ENCODE measurements at regions not wholly inside any gene's neighbourhood (a gene's known extent, or its start where the extent isn't known, plus 50 kb on each side); places are given as distances from the start of the nearest gene placed in this dataset.
"Not testable (repeated sequence)": the region's sequence is repeated elsewhere in the genome, so short reads cannot be mapped to it uniquely, and the experiment has no call there.

DNA sequence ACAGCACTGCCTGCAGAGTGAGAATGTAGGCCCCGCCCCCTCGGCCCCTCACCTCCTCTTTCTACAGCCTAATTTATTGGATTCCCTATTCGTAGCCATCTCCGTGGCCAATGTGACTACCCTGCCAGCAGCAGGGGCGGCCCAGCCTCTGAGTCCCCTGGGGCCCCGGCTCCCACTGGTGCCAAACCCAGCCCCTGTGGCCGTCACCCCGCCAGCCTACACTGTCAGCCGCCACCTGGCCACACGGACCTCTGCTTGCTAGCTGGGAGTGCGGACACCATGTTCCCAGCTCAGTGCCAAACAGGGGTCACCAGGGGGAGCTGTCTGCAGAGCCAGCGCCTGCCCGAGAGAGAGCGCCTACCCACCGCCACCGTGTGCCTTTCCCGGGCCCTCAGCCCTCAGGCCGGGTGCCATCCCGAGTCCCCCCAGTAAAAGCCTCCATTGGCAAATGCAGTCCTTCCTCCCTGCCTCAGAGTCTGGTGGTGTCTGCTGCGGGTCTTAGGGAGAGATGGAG is 201.1 kb downstream of the CCT8L2 start:
- DNase-seq; intact Hi-C loops (cut with DNase I); H3K27ac ChIP-seq; H3K9me3 ChIP-seq; H3K4me1 ChIP-seq; ATAC-seq; H3K36me3 ChIP-seq (ENCODE audit: insufficient read depth in 1 of 2, low read depth in 1 of 2); H3K27me3 ChIP-seq (ENCODE audit: insufficient read depth in 3 of 3, low read length in 2 of 3); H3K4me3 ChIP-seq: not testable (repeated sequence)
- 55 to 62% (median 56%) methylated on average over 19 to 20 of the region's 20 CpGs for WGBS, 3 donors

DNA sequence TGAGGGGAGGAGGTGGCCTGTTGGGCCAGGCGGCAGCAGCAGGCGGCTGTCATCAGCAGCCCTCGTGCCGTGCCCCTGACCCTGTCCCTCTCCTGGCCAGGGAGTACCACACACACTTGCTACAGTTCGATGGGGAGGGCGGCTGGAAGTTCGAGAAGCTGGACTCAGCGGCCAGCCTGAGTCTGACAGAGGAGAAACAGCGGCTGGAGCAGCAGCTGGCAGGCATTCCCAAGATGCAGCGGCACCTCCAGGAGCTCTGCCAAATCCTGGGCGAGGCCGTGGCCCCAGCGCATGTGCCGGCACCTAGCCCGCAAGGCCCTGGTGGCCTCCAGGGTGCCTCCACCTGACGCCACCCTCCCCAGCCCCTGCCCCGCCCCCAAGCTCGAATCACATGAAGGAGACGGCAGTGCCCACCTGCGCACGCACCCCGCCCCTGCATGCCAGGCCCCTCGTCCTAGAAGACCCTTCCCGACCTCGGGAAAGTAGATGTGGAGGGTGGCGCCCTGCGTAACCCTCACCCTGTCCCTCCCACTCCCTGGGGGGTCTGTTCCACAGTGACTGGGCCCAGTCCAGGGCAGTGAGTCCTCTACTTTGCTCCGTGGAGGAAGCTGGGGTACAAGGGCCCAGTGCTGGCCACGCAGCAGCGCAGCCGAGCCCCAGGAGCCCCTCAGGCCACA is 201.9 kb downstream of the CCT8L2 start:
- intact Hi-C loops (cut with DNase I); H3K4me3 ChIP-seq; DNase-seq; ATAC-seq; H3K36me3 ChIP-seq (ENCODE audit: insufficient read depth in 1 of 2, low read depth in 1 of 2); H3K27me3 ChIP-seq (ENCODE audit: insufficient read depth in 3 of 3, low read length in 2 of 3); H3K27ac ChIP-seq; H3K4me1 ChIP-seq; H3K9me3 ChIP-seq: not testable (repeated sequence)
- WGBS, 3 donors = 84 to 86% (median 84%) methylated on average over 24 to 28 of the region's 31 CpGs

DNA sequence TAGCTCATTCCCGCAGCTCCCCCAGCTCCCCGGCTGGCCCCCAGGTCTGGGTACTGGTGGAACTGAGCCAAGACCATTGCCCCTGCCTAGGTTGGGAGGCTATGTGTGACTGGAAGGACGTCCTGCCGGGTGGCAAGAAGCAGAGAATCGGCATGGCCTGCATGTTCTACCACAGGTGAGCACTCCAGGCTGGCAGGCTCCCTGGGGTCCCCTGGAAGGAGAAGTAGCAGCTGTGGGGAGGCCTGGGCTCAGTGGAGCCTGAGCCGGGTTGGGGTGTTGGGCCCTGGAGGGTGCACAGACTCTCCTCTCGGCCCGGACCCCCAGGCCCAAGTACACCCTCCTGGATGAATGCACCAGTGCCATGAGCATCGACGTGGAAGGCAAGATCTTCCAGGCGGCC is 202.6 kb downstream of the CCT8L2 start:
- ATAC-seq; H3K4me3 ChIP-seq; H3K4me1 ChIP-seq; H3K9me3 ChIP-seq; H3K36me3 ChIP-seq (ENCODE audit: insufficient read depth in 1 of 2, low read depth in 1 of 2); H3K27ac ChIP-seq; DNase-seq; H3K27me3 ChIP-seq (ENCODE audit: insufficient read depth in 3 of 3, low read length in 2 of 3); intact Hi-C loops (cut with DNase I): not testable (repeated sequence)
- 85 to 92% (median 91%) methylated on average over 11 of the region's 11 CpGs for WGBS, 3 donors

DNA sequence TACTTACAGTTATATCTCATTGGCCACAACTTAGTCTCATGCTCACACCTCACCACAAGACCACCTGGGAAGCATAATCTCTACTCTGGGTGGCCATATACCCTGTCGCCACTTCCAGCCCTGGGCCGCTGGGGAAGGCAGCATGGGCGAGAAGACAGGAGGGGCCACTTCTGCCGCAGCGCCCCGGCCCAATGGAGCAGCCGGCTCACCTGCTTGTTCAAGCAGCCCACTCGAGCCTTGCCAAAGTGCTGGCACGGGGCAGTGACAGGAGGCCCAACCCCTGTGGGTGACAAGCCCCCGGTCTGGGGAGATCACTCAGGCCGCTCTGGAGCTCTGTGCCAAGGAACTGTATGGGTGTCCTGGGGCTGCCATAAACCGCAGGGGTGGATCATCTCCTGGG is 203.4 kb downstream of the CCT8L2 start:
- H3K27me3 ChIP-seq (ENCODE audit: insufficient read depth in 3 of 3, low read length in 2 of 3); H3K36me3 ChIP-seq (ENCODE audit: insufficient read depth in 1 of 2, low read depth in 1 of 2); H3K27ac ChIP-seq; ATAC-seq; DNase-seq; H3K4me3 ChIP-seq; intact Hi-C loops (cut with DNase I); H3K4me1 ChIP-seq; H3K9me3 ChIP-seq: not testable (repeated sequence)
- WGBS, 3 donors = 79 to 96% (median 80%) methylated on average over 6 to 12 of the region's 12 CpGs

DNA sequence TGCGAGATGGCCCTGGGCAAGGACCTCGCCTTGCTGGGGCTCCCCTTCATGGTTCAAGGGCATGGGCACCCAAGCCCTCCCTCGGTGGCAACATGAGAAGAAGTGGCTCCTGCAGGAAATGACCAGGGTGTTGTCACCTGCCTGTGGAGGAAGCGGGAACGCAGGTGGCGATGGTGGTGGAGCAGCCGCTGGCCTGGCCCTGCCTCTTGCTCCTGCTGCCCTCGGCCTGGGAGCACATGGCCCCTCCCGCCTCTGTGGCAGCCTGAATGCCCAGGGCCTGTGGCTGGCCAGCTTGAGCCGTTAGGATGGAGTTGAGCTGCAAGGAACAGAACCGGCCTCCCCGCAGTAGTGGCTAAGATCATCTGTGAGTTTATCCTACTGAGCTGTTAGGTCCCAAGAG is 204.0 kb downstream of the CCT8L2 start:
- H3K27me3 ChIP-seq (ENCODE audit: insufficient read depth in 3 of 3, low read length in 2 of 3); ATAC-seq; H3K4me3 ChIP-seq; H3K9me3 ChIP-seq; H3K27ac ChIP-seq; H3K4me1 ChIP-seq; H3K36me3 ChIP-seq (ENCODE audit: insufficient read depth in 1 of 2, low read depth in 1 of 2); intact Hi-C loops (cut with DNase I); DNase-seq: not testable (repeated sequence)
- WGBS, 3 donors = 82 to 89% (median 87%) methylated on average over 9 to 12 of the region's 12 CpGs

DNA sequence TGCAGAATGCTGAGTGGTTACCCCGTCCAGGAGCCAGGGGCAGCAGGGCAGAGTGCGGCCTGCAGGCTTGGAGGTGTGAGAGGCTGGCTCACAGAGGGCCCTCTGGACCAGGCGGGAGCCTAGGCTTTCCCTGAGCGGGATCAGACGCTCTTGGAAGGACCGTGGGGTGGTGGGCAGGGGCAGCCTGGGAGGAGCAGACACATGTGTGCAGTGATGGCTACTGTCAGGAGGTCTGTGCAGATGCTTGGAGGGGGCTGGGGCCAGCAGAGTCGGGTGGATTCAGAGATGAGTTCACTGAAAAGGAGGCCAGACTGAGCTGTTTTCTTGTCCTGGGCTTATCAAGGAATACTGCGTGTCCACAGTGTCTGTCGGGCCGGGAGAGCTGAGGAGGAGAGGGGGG is 204.5 kb downstream of the CCT8L2 start:
- ATAC-seq; H3K36me3 ChIP-seq (ENCODE audit: insufficient read depth in 1 of 2, low read depth in 1 of 2); H3K9me3 ChIP-seq; H3K4me3 ChIP-seq; H3K27ac ChIP-seq; intact Hi-C loops (cut with DNase I); H3K27me3 ChIP-seq (ENCODE audit: insufficient read depth in 3 of 3, low read length in 2 of 3); H3K4me1 ChIP-seq; DNase-seq: not testable (repeated sequence)
- 69 to 72% (median 72%) methylated on average over 8 to 10 of the region's 10 CpGs for WGBS, 3 donors

DNA sequence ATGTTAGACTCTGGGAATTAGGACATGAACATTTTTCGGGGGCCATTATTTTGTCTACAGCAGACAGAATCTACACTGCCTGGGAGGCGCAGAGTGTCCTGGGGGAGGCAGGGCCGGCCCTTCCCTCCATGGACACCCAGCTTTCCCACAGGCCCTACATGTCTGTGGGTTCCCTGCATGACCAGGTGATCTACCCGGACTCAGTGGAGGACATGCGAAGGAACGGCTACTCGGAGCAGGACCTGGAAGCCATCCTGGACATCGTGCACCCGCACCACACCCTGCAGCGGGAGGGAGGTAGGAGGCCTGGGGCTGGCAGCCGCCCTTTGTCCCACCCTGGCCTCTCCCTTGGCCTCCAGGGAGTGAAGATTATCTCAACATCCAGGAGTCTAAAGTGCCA is 205.1 kb downstream of the CCT8L2 start:
- H3K4me1 ChIP-seq; intact Hi-C loops (cut with DNase I); ATAC-seq; H3K9me3 ChIP-seq; H3K27me3 ChIP-seq (ENCODE audit: insufficient read depth in 3 of 3, low read length in 2 of 3); DNase-seq; H3K36me3 ChIP-seq (ENCODE audit: insufficient read depth in 1 of 2, low read depth in 1 of 2); H3K27ac ChIP-seq; H3K4me3 ChIP-seq: not testable (repeated sequence)
- WGBS, 3 donors = 81 to 89% (median 84%) methylated on average over 9 to 11 of the region's 11 CpGs

DNA sequence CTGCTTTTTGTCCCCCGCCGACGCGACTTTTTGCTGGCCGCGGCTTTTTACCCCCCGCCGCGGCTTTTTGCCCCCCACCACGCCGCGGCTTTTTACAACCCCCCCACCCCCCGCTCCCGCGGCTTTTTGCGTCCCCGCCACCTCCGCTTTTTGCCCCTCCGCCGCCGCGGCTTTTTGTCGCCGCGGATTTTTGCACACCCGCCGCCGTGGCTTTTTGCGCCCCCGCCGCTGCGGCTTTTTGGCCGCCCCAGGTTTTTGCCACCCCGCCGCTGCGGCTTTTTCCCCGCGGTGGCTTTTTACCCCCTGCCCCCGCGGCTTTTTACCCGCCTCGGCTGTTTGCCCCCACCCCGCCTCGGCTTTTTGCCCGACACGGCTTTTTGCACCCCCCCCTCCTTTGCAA is 205.5 kb downstream of the CCT8L2 start:
- 10 to 29% (median 12%) methylated on average over 16 to 46 of the region's 46 CpGs for WGBS, 3 donors
- no peak for ATAC-seq
- intact Hi-C loops (cut with DNase I) = no loop called here

DNA sequence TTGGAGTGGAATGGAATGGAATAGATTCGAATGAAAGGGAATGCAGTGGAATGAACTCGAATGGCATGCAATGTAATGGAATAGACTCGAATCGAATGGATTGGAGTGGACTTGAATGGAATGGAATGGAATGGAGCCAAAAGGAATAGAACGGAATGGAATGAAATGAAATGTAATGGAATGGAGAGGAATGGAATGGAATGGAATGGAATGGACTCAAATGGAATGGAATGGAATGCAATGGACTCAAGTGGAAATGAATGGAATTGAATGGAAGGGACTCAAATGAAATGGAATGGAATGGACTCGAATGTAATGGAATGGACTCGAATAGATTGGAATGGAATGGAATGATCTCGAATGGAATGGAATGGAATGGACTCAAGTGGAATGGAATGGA is 231.3 kb downstream of the CCT8L2 start:
- H3K9me3 ChIP-seq; H3K27ac ChIP-seq; H3K4me3 ChIP-seq; H3K27me3 ChIP-seq (ENCODE audit: insufficient read depth in 3 of 3, low read length in 2 of 3); ATAC-seq; intact Hi-C loops (cut with DNase I); DNase-seq; H3K4me1 ChIP-seq; H3K36me3 ChIP-seq (ENCODE audit: insufficient read depth in 1 of 2, low read depth in 1 of 2): not testable (repeated sequence)
- WGBS, 3 donors = no CpG with 5 or more reads among the region's 8 CpGs

More for the DNA sequence above, 205.5 kb downstream of the CCT8L2 start:
- no peak overlapping the region for H3K4me3 ChIP-seq
- H3K36me3 ChIP-seq (ENCODE audit: insufficient read depth in 1 of 2, low read depth in 1 of 2) = no peaks in the 10 kb centered on the region
- TF ChIP-seq, protein P1, sequence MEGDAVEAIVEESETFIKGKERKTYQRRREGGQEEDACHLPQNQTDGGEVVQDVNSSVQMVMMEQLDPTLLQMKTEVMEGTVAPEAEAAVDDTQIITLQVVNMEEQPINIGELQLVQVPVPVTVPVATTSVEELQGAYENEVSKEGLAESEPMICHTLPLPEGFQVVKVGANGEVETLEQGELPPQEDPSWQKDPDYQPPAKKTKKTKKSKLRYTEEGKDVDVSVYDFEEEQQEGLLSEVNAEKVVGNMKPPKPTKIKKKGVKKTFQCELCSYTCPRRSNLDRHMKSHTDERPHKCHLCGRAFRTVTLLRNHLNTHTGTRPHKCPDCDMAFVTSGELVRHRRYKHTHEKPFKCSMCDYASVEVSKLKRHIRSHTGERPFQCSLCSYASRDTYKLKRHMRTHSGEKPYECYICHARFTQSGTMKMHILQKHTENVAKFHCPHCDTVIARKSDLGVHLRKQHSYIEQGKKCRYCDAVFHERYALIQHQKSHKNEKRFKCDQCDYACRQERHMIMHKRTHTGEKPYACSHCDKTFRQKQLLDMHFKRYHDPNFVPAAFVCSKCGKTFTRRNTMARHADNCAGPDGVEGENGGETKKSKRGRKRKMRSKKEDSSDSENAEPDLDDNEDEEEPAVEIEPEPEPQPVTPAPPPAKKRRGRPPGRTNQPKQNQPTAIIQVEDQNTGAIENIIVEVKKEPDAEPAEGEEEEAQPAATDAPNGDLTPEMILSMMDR (IDR thresholded peaks at IDR 0.05) = no peak
- no peaks in the 10 kb centered on the region for H3K9me3 ChIP-seq
- DNase-seq = no peak
- H3K4me1 ChIP-seq = no peaks in the 10 kb centered on the region
- H3K27me3 ChIP-seq (ENCODE audit: insufficient read depth in 3 of 3, low read length in 2 of 3) = peaks cover 0 to 10% (median 4%) of the 10 kb centered on the region in 3 donors
- H3K27ac ChIP-seq = no peak overlapping the region

DNA sequence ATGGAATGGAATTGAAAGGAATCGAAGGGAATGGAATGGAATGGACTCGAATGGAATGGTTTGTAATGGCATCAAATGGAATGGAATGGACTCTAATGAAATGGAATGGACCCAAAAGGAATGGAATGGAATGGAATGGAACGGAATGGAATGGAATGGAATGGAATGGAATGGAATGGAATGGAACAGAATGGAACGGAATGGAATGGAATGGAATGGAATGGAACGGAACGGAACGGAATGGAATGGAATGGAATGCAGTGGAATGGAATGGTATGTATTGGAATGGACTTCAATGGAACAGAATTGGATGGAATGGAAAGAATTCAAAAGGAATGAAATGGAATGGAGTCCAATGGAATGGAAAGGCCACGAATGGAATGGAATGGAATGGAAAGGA is 240.0 kb downstream of the CCT8L2 start:
- H3K27me3 ChIP-seq (ENCODE audit: insufficient read depth in 3 of 3, low read length in 2 of 3); H3K27ac ChIP-seq; H3K9me3 ChIP-seq; H3K4me3 ChIP-seq; H3K4me1 ChIP-seq; intact Hi-C loops (cut with DNase I); H3K36me3 ChIP-seq (ENCODE audit: insufficient read depth in 1 of 2, low read depth in 1 of 2); DNase-seq: not testable (repeated sequence)
- WGBS, 3 donors = no CpG with 5 or more reads among the region's 8 CpGs
- peak in 2 of 4 donors; percentile 77 to 90 for ATAC-seq

DNA sequence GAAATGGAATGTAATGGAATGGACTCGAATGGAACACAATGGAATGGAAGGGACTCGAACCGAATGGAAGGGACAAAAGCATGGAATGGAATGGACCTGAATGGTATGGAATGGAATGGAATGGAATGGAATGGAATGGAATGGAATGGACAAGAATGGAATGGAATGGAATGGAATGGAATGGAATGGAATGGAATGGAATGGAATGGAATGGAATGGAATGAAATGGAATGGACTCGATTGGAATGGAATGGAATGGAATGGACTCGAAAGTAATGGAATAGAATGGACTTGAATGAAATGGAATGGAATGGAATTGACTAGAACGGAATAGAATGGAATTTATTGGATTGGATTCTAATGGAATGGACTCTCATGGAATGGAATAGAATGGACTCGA is 245.5 kb downstream of the CCT8L2 start:
- H3K4me3 ChIP-seq; intact Hi-C loops (cut with DNase I); H3K27ac ChIP-seq; H3K4me1 ChIP-seq; DNase-seq; H3K27me3 ChIP-seq (ENCODE audit: insufficient read depth in 3 of 3, low read length in 2 of 3); ATAC-seq; H3K9me3 ChIP-seq; H3K36me3 ChIP-seq (ENCODE audit: insufficient read depth in 1 of 2, low read depth in 1 of 2): not testable (repeated sequence)
- WGBS, 3 donors = no CpG with 5 or more reads among the region's 7 CpGs

Measured in psoas muscle (tissue), 7 donors.